Stomach (tissue), 8 donors: ENCODE measurements at regions not wholly inside any gene's neighbourhood (a gene's known extent, or its start where the extent isn't known, plus 50 kb on each side); places are given as distances from the start of the nearest gene placed in this dataset.
A peak's percentile ranks its signal among the peaks of the same experiment; 100 is the strongest.

ENCODE experiments used
- DNase-seq, 2 donors: peaks; one replicate each; pipeline versions ENCODE4 v3.0.0 to v3.0.0-alpha.2; 2013 to 2019
- H3K27ac ChIP-seq, 5 donors: fragments of 200-600 bp in 4 of 5; sonication (generic) in 4 of 5; one replicate each; pipeline ENCODE4 v1.5.1; 2013 to 2019; ENCODE audit warnings: mild to moderate bottlenecking in 1 of 5, moderate library complexity in 1 of 5
- H3K27me3 ChIP-seq, 3 donors: fragments of 200-600 bp; sonication (generic); one replicate each; pipeline ENCODE4 v1.5.1; 2017 to 2019; ENCODE audit warnings: mixed run types in 1 of 3
- H3K36me3 ChIP-seq, 4 donors: fragments of 200-600 bp; sonication (generic); 1 replicate in 3 of 4; 2 replicates in 1 of 4; pipeline ENCODE4 v1.5.1; 2016 to 2019
- H3K4me1 ChIP-seq, 4 donors: fragments of 200-600 bp; sonication (generic); one replicate each; pipeline ENCODE4 v1.5.1; 2016 to 2019
- H3K4me3 ChIP-seq, 4 donors: fragments of 200-600 bp; sonication (generic) in 3 of 4; one replicate each; pipeline ENCODE4 v1.5.1; 2016 to 2019; ENCODE audit warnings: mild to moderate bottlenecking in 1 of 4
- H3K9me3 ChIP-seq, 4 donors: fragments of 200-600 bp; sonication (generic); one replicate each; pipeline ENCODE4 v1.5.1; 2016 to 2019
- CTCF ChIP-seq, 7 experiments: fragments of 450-650 bp in 4 of 7; fragments of 200-600 bp in 3 of 7; sonication (generic) in 3 of 7; IDR thresholded peaks; one replicate each; pipeline ENCODE4 v1.5.1; 2016 to 2019; ENCODE audit warnings: antibody characterized with exemption in 7 of 7, control low read depth in 2 of 7, mild to moderate bottlenecking in 1 of 7
- EP300 ChIP-seq: sonication (generic); formaldehyde crosslinking; IDR thresholded peaks from one replicate; pipeline ENCODE4 v1.6.1; 2017; ENCODE audit warnings: antibody characterized with exemption
- POLR2A ChIP-seq, 4 donors: fragments of 450-650 bp; IDR thresholded peaks; one replicate each; pipeline ENCODE4 v1.6.1; 2016; ENCODE audit warnings: antibody characterized with exemption in 4 of 4, control low read depth in 2 of 4, mild to moderate bottlenecking in 1 of 4, moderate library complexity in 1 of 4
- POLR2AphosphoS5 ChIP-seq, 3 donors: sonication (generic); formaldehyde crosslinking; IDR thresholded peaks; one replicate each; pipeline ENCODE4 v1.6.1; 2016; ENCODE audit warnings: antibody characterized with exemption in 3 of 3
- WGBS, 5 donors: extraction: QIAGEN DNeasy Blood & Tissue Kit in 3 of 5; methylation state at CpG; one replicate each; pipeline versions ENCODE4 v1.1.5 to v1.1.7; 2013 to 2018; 5-methylcytosine and 5-hydroxymethylcytosine counted together
- intact Hi-C: fragments of 100-400 bp; cut with DNase I; formaldehyde crosslinking; loops from one replicate; pipeline ENCODE4 v1.15.1; 2023; ENCODE audit warnings: low total_unique reads
- donor health status: healthy with polysubstance abuse.
- donor health status: Bipolar disorder and iron deficiency.
- donor health status: healthy.

GRCh38 chr9:89996116-89996515, 391.3 kb downstream of the GADD45G start:
- intact Hi-C loops: no loop called here
- TF ChIP-seq POLR2A (IDR thresholded peaks at IDR 0.05): no peak
- TF ChIP-seq EP300: no peak
- TF ChIP-seq CTCF (IDR thresholded peaks at IDR 0.05): no peak
- TF ChIP-seq POLR2AphosphoS5 (IDR thresholded peaks at IDR 0.05): no peak
- no peak for DNase-seq
- Histone ChIP-seq H3K4me3 (no peak overlapping the region), H3K4me1 (peaks cover 25 to 70% (median 59%) of the 10 kb centered on the region in 4 donors), H3K36me3 (no peaks in the 10 kb centered on the region), H3K27me3 (no peaks in the 10 kb centered on the region), H3K27ac (no peak overlapping the region), H3K9me3 (no peaks in the 10 kb centered on the region)
- 87 to 91% (median 90%) methylated on average over 4 to 5 of the region's 5 CpGs for WGBS, 5 donors

GRCh38 chr9:89996773-89997172, 392.0 kb downstream of the GADD45G start:
- H3K9me3 ChIP-seq: no peaks in the 10 kb centered on the region
- no peaks in the 10 kb centered on the region for H3K27me3 ChIP-seq
- peak in 1 of 2 donors; percentile 36 for DNase-seq
- H3K27ac ChIP-seq: no peak overlapping the region
- no peaks in the 10 kb centered on the region for H3K36me3 ChIP-seq
- H3K4me1 ChIP-seq: peaks cover 27 to 70% (median 62%) of the 10 kb centered on the region in 4 donors
- 89 to 97% (median 93%) methylated on average over 3 of the region's 3 CpGs for WGBS, 5 donors
- no peak overlapping the region for H3K4me3 ChIP-seq
- intact Hi-C loops: no loop called here
- no peak for TF ChIP-seq POLR2AphosphoS5 (IDR thresholded peaks at IDR 0.05)
- no peak for TF ChIP-seq POLR2A (IDR thresholded peaks at IDR 0.05)
- TF ChIP-seq EP300: no peak
- no peak for TF ChIP-seq CTCF (IDR thresholded peaks at IDR 0.05)

GRCh38 chr9:89998633-89999032, 393.8 kb downstream of the GADD45G start:
- no peak for TF ChIP-seq POLR2A (IDR thresholded peaks at IDR 0.05)
- TF ChIP-seq POLR2AphosphoS5 (IDR thresholded peaks at IDR 0.05): no peak
- TF ChIP-seq CTCF (IDR thresholded peaks at IDR 0.05): no peak
- TF ChIP-seq EP300: no peak
- DNase-seq: no peak
- no peaks in the 10 kb centered on the region for H3K9me3 ChIP-seq
- H3K4me1 ChIP-seq: peaks cover 41 to 72% (median 69%) of the 10 kb centered on the region in 4 donors
- no peak overlapping the region for H3K4me3 ChIP-seq
- WGBS, 5 donors: 67 to 76% (median 71%) methylated on average over 3 of the region's 3 CpGs
- H3K27ac ChIP-seq: peak overlapping the region; percentile 74 to 98 (median 92)
- H3K27me3 ChIP-seq: no peaks in the 10 kb centered on the region
- intact Hi-C loops: no loop called here
- no peaks in the 10 kb centered on the region for H3K36me3 ChIP-seq

- 15 to 63% (median 47%) methylated on average over 3 of the region's 3 CpGs for WGBS, 5 donors
- intact Hi-C loops: no loop called here
- peak overlapping the region in 1 of 4 donors; percentile 27 for H3K4me3 ChIP-seq
- TF ChIP-seq EP300 (no peak), POLR2A (IDR thresholded peaks at IDR 0.05) (no peak), POLR2AphosphoS5 (IDR thresholded peaks at IDR 0.05) (peak in 1 of 3 donors; percentile 39), CTCF (IDR thresholded peaks at IDR 0.05) (no peak)
- no peaks in the 10 kb centered on the region for H3K27me3 ChIP-seq
- H3K4me1 ChIP-seq: peaks cover 41 to 72% (median 67%) of the 10 kb centered on the region in 4 donors
- peak; percentile 69 to 89 for DNase-seq
- H3K9me3 ChIP-seq: no peaks in the 10 kb centered on the region
- H3K36me3 ChIP-seq: no peaks in the 10 kb centered on the region
- peak overlapping the region; percentile 81 to 98 (median 92) for H3K27ac ChIP-seq
Measured at GRCh38 chr9:89999176-89999533, 394.3 kb downstream of the GADD45G start.
